NCI-H345 treated with DMSO at 0.1 percent for 48 hours (cell line): ENCODE measurements at regions not wholly inside any gene's neighbourhood (a gene's known extent, or its start where the extent isn't known, plus 50 kb on each side); places are given as distances from the start of the nearest gene placed in this dataset.

Source experiments
- DNase-seq: peaks from one replicate; lab custom pipeline; 2025; ENCODE audit not compliant: unreplicated experiment; lab: John Stamatoyannopoulos, UW

DNA sequence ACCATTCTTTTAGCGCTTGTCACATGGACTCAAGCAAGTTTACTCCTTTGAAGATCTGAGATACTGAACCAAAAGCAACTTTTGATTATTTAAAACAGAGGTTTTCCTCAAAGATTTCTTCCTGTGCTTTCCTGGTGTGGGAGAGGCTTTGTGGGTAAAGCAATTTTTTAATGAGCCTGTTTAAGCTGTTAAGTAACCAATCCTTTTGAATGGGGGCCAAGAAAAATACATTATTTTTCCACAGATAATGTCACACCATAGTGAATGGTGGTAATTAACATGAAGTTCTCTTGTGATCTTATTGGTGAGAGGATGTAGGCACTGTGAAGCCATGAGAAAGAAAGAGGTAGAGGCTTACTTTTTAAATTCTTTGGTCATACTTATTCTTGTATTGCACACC lies 55.8 kb upstream of the OBI1 start:
- no peak for DNase-seq

DNA sequence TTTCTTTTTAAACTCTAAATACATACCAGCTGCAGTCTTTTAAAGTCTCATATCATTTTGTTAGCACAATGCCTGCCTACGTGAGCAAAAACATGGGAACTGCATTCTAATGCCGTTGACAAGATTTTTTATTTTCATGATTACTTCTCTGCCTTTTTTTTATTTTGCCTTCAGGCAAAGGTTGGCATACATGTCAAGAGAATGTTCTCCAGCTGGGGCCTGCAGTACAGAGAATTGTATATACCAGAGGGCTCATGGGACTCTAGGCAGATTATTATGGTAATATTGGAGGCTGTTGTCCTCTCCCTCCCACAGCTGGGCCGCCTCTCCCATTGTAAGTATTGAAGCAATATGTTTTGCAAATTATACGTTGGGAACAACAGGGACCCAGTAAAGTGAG lies 53.9 kb upstream of the OBI1 start:
- no peak for DNase-seq

- DNase-seq: no peak
These were observed 50.1 kb upstream of the OBI1 start for GRCh38 chr13:78709028-78709427.
